GM12878 (cell line): ENCODE measurements at regions not wholly inside any gene's neighbourhood (a gene's known extent, or its start where the extent isn't known, plus 50 kb on each side); places are given as distances from the start of the nearest gene placed in this dataset.

ENCODE experiments used
- ATAC-seq: fragments of 200-7000 bp; cut with Tn5 transposase; 3 replicates; pipeline ENCODE4 v1.9.1; 2020; ENCODE audit warnings: mild to moderate bottlenecking, moderate library complexity
- BruUV-seq: library from RNA; stranded (reverse); fragments of 400-500 nt; replicated peaks from 2 replicates; lab custom pipeline; 2021; lab: Mats Ljungman, UMichigan
- CTCF ChIA-PET: fragments of 300-600 bp; sonication (Branson Sonifier 250); formaldehyde crosslinking; extraction: SDS; loops from one replicate; lab custom pipeline; 2021; ENCODE audit warnings: inconsistent platforms; lab: Yijun Ruan, JAX
- POLR2A ChIA-PET: fragments of 350-600 bp; formaldehyde crosslinking; extraction: SDS; loops from one replicate; lab custom pipeline; 2021; ENCODE audit warnings: inconsistent platforms; lab: Charles Lee
- RAD21 ChIA-PET: fragments of 300-600 bp; sonication (Branson Sonifier 250); formaldehyde crosslinking; loops from one replicate; lab custom pipeline; 2023; ENCODE audit warnings: antibody characterized with exemption; ENCODE audit not compliant: unreplicated experiment; lab: Charles Lee
- SMC1A ChIA-PET: fragments of 300-600 bp; sonication (Branson Sonifier 250); formaldehyde crosslinking; loops from one replicate; lab custom pipeline; 2023; ENCODE audit not compliant: unreplicated experiment, uncharacterized antibody; lab: Charles Lee
- DNase-seq: peaks from one replicate; pipeline ENCODE4 v3.0.0-alpha.2; 2011; ENCODE audit warnings: low read depth, low spot score
- FAIRE-seq: peaks from 3 replicates; lab custom pipeline; 2011; peaks lifted over from hg19 to GRCh38; lab: Jason Lieb, UNC
- H2AFZ ChIP-seq: 2 replicates; pipeline ENCODE4 v1.6.0; 2011; ENCODE audit warnings: low read depth, low read length, control low read depth; ENCODE audit not compliant: control insufficient read depth
- H3K27ac ChIP-seq: 2 replicates; pipeline ENCODE4 v1.5.1; 2011; ENCODE audit warnings: control low read depth; ENCODE audit not compliant: control insufficient read depth, insufficient read depth
- H3K27me3 ChIP-seq, 2 experiments: replicated peaks in 1 of 2; 2 replicates each; pipeline versions ENCODE4 v1.6.0 to v1.6.1; 2011; ENCODE audit warnings: low read length in 1 of 2; ENCODE audit not compliant: control insufficient read depth in 2 of 2, insufficient read depth in 2 of 2
- H3K36me3 ChIP-seq, 2 experiments: 2 replicates each; pipeline ENCODE4 v1.5.1; 2011; ENCODE audit warnings: low read length in 1 of 2; ENCODE audit not compliant: control insufficient read depth in 2 of 2, insufficient read depth in 2 of 2
- H3K4me1 ChIP-seq: 2 replicates; pipeline ENCODE4 v1.6.1; 2011; ENCODE audit warnings: mild to moderate bottlenecking, low read length, moderate library complexity, mixed read lengths; ENCODE audit not compliant: control insufficient read depth, insufficient read depth
- H3K4me2 ChIP-seq: 2 replicates; pipeline ENCODE4 v1.6.0; 2011; ENCODE audit warnings: control low read depth; ENCODE audit not compliant: control insufficient read depth, insufficient read depth
- H3K4me3 ChIP-seq: fragments of 200-600 bp; sonication (generic); 2 replicates; pipeline ENCODE4 v1.5.1; 2016
- H3K79me2 ChIP-seq: 2 replicates; pipeline ENCODE4 v1.6.0; 2011; ENCODE audit warnings: low read length; ENCODE audit not compliant: control insufficient read depth, insufficient read depth
- H3K9ac ChIP-seq: 2 replicates; pipeline ENCODE4 v1.8.0; 2011; ENCODE audit warnings: low read length, control low read depth, mixed read lengths; ENCODE audit not compliant: control insufficient read depth, insufficient read depth
- H3K9me3 ChIP-seq: replicated peaks from 3 replicates; pipeline ENCODE4 v1.5.1; 2011; ENCODE audit warnings: mild to moderate bottlenecking, low read length; ENCODE audit not compliant: control insufficient read depth, insufficient read depth
- H4K20me1 ChIP-seq: 2 replicates; pipeline ENCODE4 v1.6.0; 2011; ENCODE audit not compliant: control insufficient read depth, insufficient read depth
- ASH2L ChIP-seq: fragments of 300-600, 200-600 bp; sonication (generic); IDR thresholded peaks from 2 replicates; pipeline ENCODE4 v1.6.1; 2017; ENCODE audit warnings: low read depth, mild to moderate bottlenecking, borderline replicate concordance
- CBX5 ChIP-seq: sonication (generic); IDR thresholded peaks from 2 replicates; pipeline ENCODE4 v1.6.1; 2016; ENCODE audit warnings: low read depth, moderate library complexity, mild to moderate bottlenecking, inconsistent platforms
- CHD4 ChIP-seq: fragments of 200-600 bp; sonication (generic); IDR thresholded peaks from 2 replicates; pipeline ENCODE4 v1.6.1; 2016; ENCODE audit warnings: mild to moderate bottlenecking
- ELK1 ChIP-seq: IDR thresholded peaks from 2 replicates; pipeline ENCODE4 v1.6.1; 2012; ENCODE audit warnings: low read depth, low read length, improper control_type of control experiment
- EZH2 ChIP-seq: IDR thresholded peaks from 2 replicates; pipeline ENCODE4 v1.6.1; 2012; ENCODE audit warnings: low read depth, mild to moderate bottlenecking, control low read depth, inconsistent platforms, low read length, borderline replicate concordance; ENCODE audit not compliant: control insufficient read depth
- IRF4 ChIP-seq: IDR thresholded peaks from 2 replicates; pipeline ENCODE4 v1.6.1; 2011; ENCODE audit warnings: low read depth, low read length
- JUNB ChIP-seq: IDR thresholded peaks from 2 replicates; pipeline ENCODE4 v1.6.1; 2016; ENCODE audit warnings: antibody characterized with exemption, mild to moderate bottlenecking
- MTA3 ChIP-seq: IDR thresholded peaks from 2 replicates; pipeline ENCODE4 v1.6.1; 2012; ENCODE audit warnings: low read length, inconsistent platforms, borderline replicate concordance
- POLR2AphosphoS2 ChIP-seq: IDR thresholded peaks from 2 replicates; pipeline ENCODE4 v1.6.1; 2011; ENCODE audit warnings: low read depth, mild to moderate bottlenecking, low read length, improper control_type of control experiment, moderate library complexity
- POU2F2 ChIP-seq: IDR thresholded peaks from 3 replicates; pipeline ENCODE4 v1.6.1; 2011; ENCODE audit warnings: low read depth, mild to moderate bottlenecking, low read length, borderline replicate concordance
- RELA ChIP-seq: fragments of 450-650 bp; IDR thresholded peaks from 2 replicates; pipeline ENCODE4 v1.8.0; 2014; ENCODE audit warnings: borderline replicate concordance; ENCODE audit not compliant: partially characterized antibody
- SPI1 ChIP-seq: IDR thresholded peaks from 2 replicates; pipeline ENCODE4 v1.6.1; 2011; ENCODE audit warnings: low read depth, mild to moderate bottlenecking, low read length, moderate library complexity, borderline replicate concordance; ENCODE audit not compliant: insufficient read depth
- SRF ChIP-seq, 2 experiments: IDR thresholded peaks; 2 replicates each; pipeline ENCODE4 v1.6.1; 2011; ENCODE audit warnings: low read depth in 2 of 2, low read length in 2 of 2, mild to moderate bottlenecking in 1 of 2, moderate library complexity in 1 of 2
- STAT3 ChIP-seq: IDR thresholded peaks from 2 replicates; pipeline ENCODE4 v1.6.1; 2011; ENCODE audit warnings: low read depth, low read length, improper control_type of control experiment
- USF1 ChIP-seq: IDR thresholded peaks from 2 replicates; pipeline ENCODE4 v1.6.1; 2011; ENCODE audit warnings: borderline replicate concordance, low read depth, mild to moderate bottlenecking, moderate library complexity, mixed read lengths, low read length; ENCODE audit not compliant: insufficient read depth; ENCODE audit errors: extremely low read length
- ZNF687 ChIP-seq: fragments of 450-650 bp; IDR thresholded peaks from 2 replicates; pipeline ENCODE4 v1.6.1; 2017; ENCODE audit warnings: mild to moderate bottlenecking, moderate library complexity
- WGBS: methylation state at CpG from one replicate; pipeline ENCODE4 v1.1.6; 2016; ENCODE audit warnings: low lambda C conversion rate; ENCODE audit not compliant: insufficient replicate concordance, insufficient coverage; ENCODE audit errors: missing lambda C conversion rate; 5-methylcytosine and 5-hydroxymethylcytosine counted together
- in situ Hi-C: fragments of 300-500 bp; cut with MboI; formaldehyde crosslinking; loops from 9 replicates; pipeline ENCODE4 v1.14.3; 2018; ENCODE audit warnings: mixed read lengths
- intact Hi-C: fragments of 100-400 bp; cut with micrococcal nuclease; formaldehyde crosslinking; loops from one replicate; pipeline ENCODE4 v1.14.2; 2022; ENCODE audit not compliant: unreplicated experiment
- TF ChIP-seq, protein P1 (sequence below): fragments of 450-650 bp; IDR thresholded peaks from 2 replicates; pipeline ENCODE4 v1.6.1; 2016; ENCODE audit warnings: mild to moderate bottlenecking

- TF ChIP-seq ZNF687, result no peak
- TF ChIP-seq POU2F2, result no peak
- TF ChIP-seq STAT3, result no peak
- TF ChIP-seq IRF4, result no peak
- no peak for TF ChIP-seq MTA3
- TF ChIP-seq, protein P1, sequence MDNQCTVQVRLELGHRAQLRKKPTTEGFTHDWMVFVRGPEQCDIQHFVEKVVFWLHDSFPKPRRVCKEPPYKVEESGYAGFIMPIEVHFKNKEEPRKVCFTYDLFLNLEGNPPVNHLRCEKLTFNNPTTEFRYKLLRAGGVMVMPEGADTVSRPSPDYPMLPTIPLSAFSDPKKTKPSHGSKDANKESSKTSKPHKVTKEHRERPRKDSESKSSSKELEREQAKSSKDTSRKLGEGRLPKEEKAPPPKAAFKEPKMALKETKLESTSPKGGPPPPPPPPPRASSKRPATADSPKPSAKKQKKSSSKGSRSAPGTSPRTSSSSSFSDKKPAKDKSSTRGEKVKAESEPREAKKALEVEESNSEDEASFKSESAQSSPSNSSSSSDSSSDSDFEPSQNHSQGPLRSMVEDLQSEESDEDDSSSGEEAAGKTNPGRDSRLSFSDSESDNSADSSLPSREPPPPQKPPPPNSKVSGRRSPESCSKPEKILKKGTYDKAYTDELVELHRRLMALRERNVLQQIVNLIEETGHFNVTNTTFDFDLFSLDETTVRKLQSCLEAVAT, result no peak
- no peak for TF ChIP-seq POLR2AphosphoS2
- TF ChIP-seq CHD4, result no peak
Observed at GRCh38 chr16:9595393-9595792, 503.9 kb downstream of the HAPSTR1 start (continued).

DNA sequence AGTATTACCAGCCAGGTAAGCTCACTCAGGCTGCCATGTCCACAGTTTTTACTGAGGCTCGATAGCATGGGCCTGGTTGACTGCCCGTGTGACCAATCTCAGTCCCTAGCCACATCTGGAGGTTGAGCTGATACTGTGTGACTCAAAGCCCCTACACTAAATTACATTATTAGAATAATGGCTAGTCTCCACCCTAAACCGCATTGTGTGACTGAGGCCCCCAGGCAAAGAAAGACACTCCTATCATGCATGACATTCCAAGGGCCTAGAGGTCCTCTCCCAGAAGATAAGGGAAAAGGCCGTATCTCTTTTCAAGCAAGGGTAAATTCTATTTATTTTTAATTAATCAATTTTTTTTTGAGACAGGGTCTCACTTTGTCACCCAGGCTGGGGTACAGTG lies 505.3 kb downstream of the HAPSTR1 start:
- no peaks in the 10 kb centered on the region for H3K27me3 ChIP-seq
- POLR2A ChIA-PET, result no interaction called here
- DNase-seq (no peak), ATAC-seq (no peak), FAIRE-seq (no peak)
- H3K9ac ChIP-seq, result no peak overlapping the region
- no peaks in the 10 kb centered on the region for H3K9me3 ChIP-seq
- intact Hi-C loops, result no loop called here
- no peak overlapping the region for H3K4me2 ChIP-seq
- SMC1A ChIA-PET, result no interaction called here
- H3K4me1 ChIP-seq, result no peaks in the 10 kb centered on the region
- no peaks in the 10 kb centered on the region for H3K79me2 ChIP-seq
- H4K20me1 ChIP-seq, result no peaks in the 10 kb centered on the region
- no peaks in the 10 kb centered on the region for H3K36me3 ChIP-seq
- H2AFZ ChIP-seq, result no peak overlapping the region
- no peak overlapping the region for H3K27ac ChIP-seq
- H3K4me3 ChIP-seq, result no peak overlapping the region
- no TSS peak for BruUV-seq
- TF ChIP-seq JUNB, result no peak
- no peak for TF ChIP-seq CBX5
- no peak for TF ChIP-seq SPI1
- TF ChIP-seq EZH2, result no peak
- TF ChIP-seq SRF (IDR thresholded peaks at IDR 0.05; ENCODE audit: low read depth in 2 of 2, low read length in 2 of 2), result no peak
- TF ChIP-seq MTA3, result no peak
- TF ChIP-seq USF1, result no peak
- no peak for TF ChIP-seq ASH2L
- TF ChIP-seq RELA, result no peak
- no peak for TF ChIP-seq ELK1
- CTCF ChIA-PET, result no interaction called here
- RAD21 ChIA-PET, result no interaction called here
- 50% methylated on average over 4 of the region's 4 CpGs for WGBS
- in situ Hi-C loops, result no loop called here
